OCI-LY7 (cell line): ENCODE measurements at regions not wholly inside any gene's neighbourhood (a gene's known extent, or its start where the extent isn't known, plus 50 kb on each side); places are given as distances from the start of the nearest gene placed in this dataset.

Experiments used
- EZH2phosphoT487 ChIP-seq: fragments of 200-600 bp; sonication (generic); IDR thresholded peaks from 2 replicates; pipeline ENCODE4 v1.6.1; 2018; ENCODE audit warnings: low read depth, borderline replicate concordance, mild to moderate bottlenecking, mixed run types, antibody characterized with exemption, low read length, moderate library complexity, mixed read lengths
- TF ChIP-seq, protein P1 (sequence below): fragments of 200-600 bp; sonication (generic); conservative IDR thresholded peaks from 2 replicates; pipeline ENCODE4 v1.5.1; 2014; ENCODE audit warnings: mild to moderate bottlenecking, antibody characterized with exemption, low read length, moderate library complexity, mixed read lengths

DNA sequence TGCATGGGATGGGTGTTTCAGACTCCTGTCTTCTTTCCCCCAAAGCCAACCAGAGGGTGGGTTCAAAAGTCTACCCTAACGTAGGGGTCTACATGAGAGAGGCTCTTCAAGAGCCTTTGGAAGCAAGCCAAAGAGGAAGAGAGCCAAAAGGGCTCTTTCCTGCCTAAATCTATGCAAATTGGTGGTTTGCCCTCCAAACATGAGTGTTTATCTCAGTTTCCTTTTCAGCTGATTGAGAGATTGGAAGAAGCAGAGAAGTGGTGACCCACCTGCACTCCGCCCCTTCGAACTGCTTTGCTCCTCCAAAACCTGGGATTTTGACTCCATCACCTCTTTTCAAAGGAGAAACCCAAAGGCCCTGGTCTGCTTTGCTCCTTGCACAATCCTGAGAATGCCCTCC, 65.4 kb upstream of the MAF start:
- TF ChIP-seq, protein P1, sequence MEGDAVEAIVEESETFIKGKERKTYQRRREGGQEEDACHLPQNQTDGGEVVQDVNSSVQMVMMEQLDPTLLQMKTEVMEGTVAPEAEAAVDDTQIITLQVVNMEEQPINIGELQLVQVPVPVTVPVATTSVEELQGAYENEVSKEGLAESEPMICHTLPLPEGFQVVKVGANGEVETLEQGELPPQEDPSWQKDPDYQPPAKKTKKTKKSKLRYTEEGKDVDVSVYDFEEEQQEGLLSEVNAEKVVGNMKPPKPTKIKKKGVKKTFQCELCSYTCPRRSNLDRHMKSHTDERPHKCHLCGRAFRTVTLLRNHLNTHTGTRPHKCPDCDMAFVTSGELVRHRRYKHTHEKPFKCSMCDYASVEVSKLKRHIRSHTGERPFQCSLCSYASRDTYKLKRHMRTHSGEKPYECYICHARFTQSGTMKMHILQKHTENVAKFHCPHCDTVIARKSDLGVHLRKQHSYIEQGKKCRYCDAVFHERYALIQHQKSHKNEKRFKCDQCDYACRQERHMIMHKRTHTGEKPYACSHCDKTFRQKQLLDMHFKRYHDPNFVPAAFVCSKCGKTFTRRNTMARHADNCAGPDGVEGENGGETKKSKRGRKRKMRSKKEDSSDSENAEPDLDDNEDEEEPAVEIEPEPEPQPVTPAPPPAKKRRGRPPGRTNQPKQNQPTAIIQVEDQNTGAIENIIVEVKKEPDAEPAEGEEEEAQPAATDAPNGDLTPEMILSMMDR: no peak
- TF ChIP-seq EZH2phosphoT487: no peak
